NCI-H1436 treated with DMSO at 0.1 percent for 48 hours (cell line): ENCODE measurements at regions not wholly inside any gene's neighbourhood (a gene's known extent, or its start where the extent isn't known, plus 50 kb on each side); places are given as distances from the start of the nearest gene placed in this dataset.
"Not testable (repeated sequence)": the region's sequence is repeated elsewhere in the genome, so short reads cannot be mapped to it uniquely, and the experiment has no call there.

Experiments
- DNase-seq: peaks from one replicate; lab custom pipeline; 2025; lab: John Stamatoyannopoulos, UW

DNA sequence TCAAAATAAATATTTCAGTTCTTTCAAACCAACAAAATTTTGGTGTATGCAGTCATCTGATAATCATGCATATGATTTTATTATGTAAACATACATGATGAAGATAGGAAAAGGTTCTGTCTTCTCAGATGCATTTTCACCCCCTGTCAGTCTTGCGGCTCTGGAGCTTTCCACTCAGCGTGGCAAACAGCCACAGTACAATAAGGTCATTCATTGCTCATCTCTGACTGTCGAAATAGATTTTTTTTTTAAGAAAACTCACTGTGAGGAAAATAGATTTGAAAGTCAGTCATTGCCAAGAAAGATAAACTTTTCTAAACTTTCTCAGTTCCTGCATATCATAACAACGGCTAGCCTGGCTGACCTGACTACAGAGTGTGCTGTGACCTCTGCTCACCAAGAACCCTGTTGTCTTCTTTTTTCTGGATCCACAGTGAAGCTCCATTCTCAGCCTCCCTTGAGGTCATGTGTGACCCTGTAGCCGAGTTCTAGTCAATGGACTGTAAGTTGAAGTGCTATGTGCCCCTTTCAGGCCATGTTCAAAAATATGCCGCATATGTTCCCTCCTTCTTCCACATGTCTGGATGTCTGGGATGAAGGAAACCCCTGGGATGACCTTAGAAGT, 519.6 kb downstream of the KLF5 start:
- DNase-seq: no peak

DNA sequence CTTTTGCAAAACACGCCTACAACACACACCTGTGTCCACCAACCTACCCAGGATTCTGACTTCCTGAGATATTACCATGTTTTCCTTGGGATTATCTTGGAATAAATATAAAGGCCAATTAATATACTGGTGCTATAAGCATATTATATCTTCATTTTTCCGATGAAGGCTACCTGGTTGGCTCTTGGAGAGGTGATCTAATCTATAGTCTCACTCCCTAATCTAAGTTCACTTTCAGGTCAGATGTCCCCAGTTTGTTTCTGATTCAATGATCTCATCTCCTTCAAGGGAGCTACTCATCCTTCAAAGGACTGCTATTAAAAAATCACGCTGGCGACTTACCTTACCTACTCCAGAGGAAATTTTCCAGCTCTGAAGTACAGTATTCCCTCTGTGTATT, 517.5 kb downstream of the KLF5 start:
- no peak for DNase-seq

DNA sequence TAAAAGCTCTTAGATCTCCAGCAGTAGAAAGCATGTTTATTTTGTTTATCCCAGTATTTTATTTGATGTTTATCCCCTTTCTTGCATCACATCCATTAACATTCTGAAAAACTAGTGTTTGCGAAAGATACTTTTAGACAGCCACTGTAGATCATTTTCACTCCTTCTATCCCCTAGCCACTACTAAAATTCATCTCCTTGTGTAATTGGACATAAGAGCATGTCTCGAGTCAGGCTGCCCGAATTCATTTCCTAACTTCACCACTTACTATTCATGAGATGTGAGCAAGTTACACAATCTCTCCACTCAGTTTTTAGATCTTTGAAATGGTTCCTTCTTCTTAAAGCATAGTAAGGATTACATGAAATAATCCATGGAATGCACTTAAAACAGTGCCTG, 514.0 kb downstream of the KLF5 start:
- no peak for DNase-seq

DNA sequence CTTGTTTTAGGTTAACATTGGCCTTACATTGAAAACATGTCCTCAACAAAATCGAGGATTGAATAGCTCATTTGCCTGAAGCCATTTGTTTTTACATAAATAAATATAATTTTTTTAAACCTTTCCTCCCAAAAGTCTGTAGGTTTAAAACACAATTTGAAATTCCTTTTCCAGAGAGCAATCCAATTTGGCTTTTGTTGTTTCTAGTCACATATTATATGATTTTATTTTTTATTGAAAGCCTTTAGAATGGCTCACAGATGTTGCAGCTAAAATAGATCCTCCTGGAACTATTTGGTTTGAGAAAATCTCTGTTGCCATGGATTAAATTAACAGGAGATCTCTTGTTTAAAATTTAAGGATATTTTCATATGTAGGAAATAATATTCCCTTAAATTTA, 512.6 kb downstream of the KLF5 start:
- no peak for DNase-seq

DNA sequence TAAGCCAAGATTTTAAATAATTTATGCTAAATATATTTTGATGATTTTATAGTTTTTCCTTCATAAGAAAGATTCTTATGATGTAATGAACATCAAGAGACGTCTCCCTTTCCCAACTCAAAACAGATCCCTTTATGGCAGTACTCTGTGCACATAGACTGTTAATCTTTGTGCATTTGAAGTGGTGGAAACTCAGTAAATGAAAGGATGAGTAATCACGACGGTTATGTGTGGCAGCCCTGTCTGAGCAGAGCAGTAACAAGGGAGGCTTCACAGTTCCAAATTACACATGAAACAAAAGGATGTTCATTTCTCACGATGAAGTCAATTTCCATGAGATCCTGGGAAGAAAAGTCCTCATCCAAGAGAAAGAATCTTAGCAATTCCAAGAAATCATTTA, 498.1 kb downstream of the KLF5 start:
- no peak for DNase-seq

DNA sequence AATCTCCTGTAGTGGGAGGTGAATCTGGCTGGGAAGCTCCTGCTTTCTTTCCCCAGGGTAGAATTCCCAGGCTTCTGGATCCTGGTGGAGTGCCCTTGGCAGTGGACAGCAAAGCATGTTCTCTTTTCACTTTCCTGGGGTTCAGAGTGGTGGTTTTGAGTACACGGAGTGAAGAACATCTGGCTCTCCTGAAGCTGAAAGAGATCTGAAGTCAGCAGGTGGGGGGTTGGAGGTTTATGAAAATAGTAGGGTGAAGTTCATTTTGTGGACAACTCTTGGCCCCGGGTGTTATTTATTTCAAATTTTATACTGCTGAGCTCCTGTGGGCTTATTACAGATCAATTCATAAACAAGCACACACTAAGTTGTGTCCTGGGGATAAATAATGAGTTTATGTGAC, 497.3 kb downstream of the KLF5 start:
- no peak for DNase-seq

DNA sequence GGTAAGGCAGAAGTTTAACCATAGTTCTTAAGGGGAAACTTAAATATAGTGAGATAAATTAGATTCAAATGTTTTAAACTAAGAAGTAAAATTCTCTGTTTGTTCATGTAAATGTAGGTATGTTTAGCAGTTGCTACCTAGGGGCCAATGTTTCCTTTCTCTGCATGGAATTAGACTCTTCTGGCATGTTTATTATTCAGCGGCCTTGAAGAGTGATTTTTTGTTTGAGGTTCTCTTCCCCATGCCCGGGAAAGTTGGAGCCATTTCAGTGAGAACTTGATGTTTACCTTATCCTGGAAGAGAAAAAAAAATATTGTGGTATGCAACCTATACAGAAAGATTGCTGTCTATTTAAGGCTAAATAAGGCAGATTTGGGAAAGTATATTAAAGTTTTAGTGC, 492.9 kb downstream of the KLF5 start:
- no peak for DNase-seq

DNA sequence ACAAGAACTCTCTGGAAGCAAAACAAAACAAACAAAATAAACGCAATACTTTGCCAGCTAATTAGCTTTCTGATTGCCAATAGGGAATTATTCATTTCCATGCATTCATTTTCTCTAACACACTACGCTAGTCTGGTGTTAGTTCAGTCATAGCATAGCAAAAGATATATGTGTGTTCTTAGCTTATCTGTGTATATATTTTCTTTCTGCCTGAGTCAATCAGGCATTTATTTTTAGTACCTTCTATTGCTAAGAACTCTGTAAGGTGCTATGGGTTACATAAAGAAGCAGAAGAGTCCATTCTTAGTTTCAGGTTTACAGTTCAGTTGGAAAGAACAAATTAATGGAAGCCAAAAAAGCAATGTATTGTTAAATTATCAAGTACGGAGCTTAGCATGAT, 490.9 kb downstream of the KLF5 start:
- no peak for DNase-seq

DNA sequence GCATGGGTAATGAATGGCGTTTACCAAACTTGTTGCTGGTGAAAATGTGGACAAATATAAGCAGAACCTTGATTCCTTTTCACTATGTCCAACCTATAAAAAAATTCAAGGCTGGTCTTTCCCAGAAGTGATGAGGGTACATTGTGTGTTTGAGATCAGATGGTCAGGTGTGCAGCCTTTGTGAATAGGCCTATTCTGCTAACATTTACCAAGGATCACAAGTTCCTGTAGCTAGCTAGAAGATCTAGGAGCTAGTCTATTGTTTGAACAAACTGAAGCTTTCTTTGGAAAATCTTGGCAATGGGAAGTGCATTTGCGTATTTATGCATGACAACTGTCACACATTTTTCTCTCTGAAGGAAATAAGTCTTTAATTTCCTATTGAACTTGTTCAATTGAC, 489.6 kb downstream of the KLF5 start:
- no peak for DNase-seq

DNA sequence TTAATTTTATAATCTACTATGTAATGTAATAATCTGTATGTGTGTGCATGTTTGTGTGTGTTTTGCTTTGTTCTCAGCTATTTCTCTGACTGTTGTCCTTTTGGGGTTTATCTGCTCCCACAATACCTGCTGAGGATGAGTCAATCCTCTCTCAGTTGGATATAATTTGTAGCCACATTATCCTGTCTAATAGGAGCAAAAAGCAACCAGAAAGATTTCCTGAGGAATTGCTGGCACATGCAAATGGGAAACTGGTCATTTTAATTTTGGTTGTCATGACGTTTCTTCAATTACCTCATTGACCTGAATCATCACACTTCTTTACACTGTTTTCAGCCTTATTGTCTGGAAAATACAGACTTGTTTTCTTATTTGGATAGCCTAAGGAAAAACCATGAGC, 488.4 kb downstream of the KLF5 start:
- no peak for DNase-seq

DNA sequence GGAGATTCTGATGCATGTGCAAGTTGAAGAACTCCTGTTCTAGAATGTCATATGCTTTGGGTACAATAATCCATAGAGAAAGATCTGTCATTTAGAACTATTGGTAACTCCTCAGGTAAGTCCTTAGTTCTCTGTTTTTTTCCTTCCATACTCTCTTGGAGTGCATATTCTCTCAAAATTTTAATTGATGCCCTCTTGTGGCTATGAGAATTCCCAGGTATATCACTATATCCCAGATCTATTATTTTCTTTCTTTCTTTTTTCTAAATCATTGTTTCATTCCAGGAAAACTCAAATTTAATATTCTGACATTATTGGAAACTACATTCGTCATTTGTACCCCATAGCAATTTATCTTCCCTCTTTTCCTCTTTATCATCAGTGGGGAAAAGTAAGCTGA, 485.4 kb downstream of the KLF5 start:
- DNase-seq: no peak

DNA sequence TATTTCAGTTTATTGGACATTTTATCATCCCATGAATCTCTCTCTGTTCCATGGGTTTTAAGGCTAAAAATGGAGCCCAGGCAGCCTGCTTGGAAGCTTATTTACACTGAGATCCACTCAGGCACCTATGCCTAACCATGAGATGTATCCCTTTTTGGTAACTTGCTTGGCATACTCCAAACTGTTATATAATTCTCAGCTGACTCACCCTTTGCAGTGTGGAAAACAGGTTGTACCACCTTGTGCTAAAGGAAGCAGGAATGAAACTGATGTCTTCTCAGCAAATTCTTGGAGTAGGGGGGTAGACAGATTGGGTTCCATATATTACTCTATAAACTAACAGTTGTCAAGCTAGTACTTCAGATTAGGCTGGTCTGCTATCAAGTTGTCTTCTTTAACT, 483.6 kb downstream of the KLF5 start:
- no peak for DNase-seq

DNA sequence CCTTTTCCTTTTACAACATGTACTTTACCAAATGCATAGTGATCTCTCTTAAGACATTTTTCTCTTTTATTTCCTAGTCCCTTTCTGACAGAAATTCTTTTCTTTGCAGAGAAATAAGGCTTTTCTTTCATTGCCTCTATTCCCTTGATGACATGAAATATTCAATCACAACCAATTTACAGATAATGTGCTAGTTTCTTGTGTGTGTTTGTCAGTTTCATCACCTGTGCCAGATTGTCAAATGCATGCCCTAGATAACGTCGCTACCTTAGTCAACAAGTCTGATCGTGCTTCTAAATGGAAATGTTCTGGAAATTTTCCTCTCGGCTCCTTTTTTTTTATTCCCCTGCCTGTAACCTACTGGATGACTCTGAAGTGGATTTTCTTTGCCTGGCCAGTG, 478.1 kb downstream of the KLF5 start:
- no peak for DNase-seq

DNA sequence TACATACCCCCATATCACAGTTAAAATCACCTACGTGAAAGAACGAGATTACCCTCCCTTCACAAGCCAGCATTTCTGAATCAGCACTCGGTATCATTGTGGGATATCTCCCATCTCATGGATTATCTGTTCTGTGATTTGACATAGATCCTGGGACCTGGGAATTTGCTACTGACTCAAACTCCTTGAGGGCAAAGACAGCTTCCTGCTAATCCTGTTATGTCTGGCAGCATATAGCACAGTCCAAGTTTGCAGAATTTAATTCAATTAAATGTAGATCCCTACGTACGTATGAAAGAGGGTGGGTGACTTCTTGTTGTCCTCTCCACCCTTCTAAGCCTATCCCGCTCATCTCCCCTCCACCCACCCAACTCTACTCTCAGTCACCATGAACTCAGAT, 476.5 kb downstream of the KLF5 start:
- DNase-seq: no peak

DNA sequence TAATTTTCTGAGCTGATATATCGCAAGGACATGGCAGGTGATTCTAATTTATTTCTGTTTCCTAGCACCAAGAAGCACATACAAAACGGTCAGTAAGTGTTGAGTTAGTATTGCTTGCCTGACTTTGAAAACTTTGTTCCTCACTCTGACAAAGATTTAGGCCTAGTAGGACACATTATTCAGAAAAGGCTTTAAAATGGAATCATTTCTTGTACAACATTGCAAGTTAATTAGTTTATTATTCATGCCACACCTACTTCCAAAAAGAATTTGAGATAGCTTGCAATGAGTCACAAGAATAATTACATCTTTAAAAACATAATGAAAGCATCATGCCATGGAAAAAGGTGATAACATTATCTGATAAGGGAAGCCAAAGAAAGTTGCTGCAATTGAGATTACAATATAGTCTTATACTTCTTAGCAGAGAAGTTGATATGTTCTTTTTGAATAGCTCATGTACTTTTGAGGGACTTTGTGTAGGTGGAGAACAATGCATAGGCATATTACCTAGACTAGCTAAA, 474.2 kb downstream of the KLF5 start:
- no peak for DNase-seq

DNA sequence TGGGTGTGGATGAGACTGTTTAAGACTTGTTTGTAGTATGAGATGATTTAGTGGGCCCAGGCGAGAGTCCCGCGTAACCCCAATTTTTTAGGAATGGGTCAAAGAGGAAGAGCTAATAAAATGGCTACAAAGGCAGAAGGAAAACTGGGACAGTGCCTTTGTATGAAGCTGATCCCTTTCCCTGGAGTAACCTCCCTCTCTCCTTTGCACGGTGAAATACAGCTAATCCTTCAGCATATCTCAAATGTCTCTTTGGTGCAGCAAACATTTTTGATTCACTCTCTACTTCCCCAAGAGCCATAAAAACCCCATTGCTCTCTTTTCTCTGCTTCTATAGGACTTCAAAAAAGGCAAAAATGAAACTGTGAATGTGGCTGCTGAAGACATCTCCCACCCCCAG, 473.8 kb downstream of the KLF5 start:
- no peak for DNase-seq

DNA sequence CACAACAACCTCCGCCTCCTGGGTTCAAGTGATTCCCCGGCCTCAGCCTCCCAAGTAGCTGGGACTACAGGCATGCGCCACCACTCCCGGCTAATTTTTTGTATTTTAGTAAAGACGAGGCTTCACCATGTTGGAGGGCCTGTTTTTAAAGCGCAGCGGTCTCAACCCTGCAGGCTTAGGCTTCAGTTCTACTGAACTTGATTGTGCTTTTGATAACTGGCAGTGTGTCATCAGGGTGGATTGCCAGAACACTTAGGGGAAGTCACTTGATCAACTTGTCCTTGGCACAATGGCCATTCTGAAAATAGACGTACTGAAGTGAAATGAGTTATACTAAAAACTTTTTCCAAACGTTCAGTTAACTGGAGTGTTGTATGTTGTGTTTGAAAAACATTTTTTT, 472.2 kb downstream of the KLF5 start:
- no peak for DNase-seq

DNA sequence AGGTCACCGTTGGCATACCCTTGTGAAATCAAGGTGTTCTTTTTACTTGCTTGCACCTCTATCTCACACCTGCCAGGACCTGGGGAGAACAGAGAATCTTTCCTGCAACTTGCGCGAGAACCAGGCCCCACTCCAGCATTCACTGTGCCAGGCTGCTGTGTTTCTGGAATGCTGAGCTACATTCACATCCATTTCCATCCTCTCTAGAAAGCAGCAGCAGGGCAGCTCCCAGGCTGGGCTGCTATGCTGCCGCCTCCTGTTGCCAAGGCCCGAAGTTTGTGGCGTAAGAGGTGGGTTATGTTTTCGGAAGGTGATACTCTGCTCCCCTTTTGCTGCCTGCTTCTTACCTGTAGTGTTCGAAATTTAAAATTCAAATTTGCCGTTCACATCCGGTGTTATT, 464.1 kb downstream of the KLF5 start:
- no peak for DNase-seq

DNA sequence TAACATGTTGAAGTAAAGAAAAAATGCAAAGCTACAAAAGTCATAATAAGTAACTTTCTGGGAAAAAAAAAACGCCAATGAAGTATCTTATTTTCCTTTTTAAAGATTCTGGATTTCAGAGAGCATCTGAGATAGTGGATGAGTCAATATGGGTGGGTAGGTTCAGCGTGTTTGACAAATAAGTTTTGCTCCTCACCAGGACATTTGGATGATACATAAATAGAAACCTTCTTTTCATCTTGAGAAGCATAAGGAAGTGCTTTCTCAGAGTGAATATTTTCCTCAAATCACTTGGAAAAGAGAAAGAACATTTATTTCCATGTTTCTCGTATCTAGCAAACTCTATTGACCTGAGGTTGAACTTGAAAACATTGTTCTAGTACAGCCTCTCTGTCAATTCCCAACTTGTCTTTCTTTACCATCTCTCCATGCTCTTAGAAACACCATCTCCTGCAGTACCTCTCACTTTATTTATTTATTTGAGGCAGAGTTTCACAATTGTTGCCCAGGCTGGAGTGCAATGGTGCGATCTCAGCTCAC, 463.2 kb downstream of the KLF5 start:
- DNase-seq: no peak

DNA sequence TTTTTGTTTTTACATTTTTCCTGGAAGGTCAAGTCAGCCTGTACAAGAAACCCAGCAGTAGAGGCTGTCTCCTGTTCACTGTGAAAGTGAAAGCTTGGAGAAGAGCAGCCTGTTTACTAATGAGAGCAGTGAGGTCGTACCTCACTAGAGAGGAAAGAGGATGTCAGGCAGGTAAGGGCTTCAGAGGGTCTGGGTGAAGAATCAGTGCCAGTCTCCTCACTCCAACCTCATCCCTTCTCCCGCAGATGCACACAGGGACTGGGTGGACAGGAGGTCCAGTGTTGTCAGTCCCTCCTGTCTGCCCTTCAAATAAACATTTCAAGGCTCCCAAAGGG, 462.5 kb downstream of the KLF5 start:
- no peak for DNase-seq

DNA sequence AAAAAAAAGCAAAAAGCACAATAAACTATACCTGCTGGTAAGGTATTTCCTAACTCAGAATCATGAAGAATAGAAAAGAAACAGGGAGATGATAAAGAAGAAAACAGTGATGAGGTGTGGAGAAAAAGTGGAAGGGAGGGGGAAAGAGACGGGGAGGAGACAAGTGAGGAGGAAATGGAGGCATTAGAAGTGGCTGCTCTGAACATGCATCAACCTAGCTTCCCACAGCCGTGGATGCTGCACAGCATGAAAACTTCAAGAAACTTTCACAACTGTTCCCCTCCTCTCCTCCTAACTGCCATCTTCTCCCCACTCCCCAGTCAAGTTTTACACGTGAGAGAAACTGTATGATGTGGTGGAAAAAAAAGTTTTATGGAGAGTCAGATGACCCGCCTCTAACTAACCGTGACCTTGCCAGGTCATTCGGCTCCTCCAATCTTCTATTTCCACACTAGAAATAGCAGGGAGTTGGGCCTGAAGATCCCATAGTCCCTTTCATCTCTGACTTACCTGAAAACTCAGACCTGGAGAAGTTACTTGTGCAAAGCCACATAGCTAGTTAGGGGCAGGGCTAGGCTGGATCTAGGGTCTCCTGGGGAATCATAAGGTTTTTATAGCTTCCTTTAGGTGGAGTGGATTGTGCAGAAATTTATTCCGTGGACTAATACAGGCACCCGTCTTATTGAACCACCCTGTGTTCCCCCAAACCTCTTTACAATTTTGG, 461.9 kb downstream of the KLF5 start:
- DNase-seq: no peak

DNA sequence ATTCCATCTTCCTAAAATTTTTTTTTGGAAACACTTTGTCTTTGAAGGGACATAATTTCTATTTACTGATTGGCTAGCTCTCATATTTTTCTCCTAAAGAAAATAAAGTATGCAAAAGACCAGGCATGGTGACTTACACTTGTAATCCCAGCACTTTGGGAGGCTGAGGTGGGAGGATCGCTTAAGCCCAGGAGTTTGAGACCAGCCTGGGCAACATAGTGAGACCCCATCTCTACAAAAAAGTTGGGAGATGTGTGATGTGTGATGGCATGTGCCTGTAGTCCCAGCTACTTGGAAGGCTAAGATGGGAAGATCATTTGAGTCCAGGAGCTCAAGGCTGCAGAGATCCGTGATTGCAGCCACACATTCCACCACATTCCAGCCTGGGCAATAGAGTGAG, 461.3 kb downstream of the KLF5 start:
- not testable (repeated sequence) for DNase-seq

DNA sequence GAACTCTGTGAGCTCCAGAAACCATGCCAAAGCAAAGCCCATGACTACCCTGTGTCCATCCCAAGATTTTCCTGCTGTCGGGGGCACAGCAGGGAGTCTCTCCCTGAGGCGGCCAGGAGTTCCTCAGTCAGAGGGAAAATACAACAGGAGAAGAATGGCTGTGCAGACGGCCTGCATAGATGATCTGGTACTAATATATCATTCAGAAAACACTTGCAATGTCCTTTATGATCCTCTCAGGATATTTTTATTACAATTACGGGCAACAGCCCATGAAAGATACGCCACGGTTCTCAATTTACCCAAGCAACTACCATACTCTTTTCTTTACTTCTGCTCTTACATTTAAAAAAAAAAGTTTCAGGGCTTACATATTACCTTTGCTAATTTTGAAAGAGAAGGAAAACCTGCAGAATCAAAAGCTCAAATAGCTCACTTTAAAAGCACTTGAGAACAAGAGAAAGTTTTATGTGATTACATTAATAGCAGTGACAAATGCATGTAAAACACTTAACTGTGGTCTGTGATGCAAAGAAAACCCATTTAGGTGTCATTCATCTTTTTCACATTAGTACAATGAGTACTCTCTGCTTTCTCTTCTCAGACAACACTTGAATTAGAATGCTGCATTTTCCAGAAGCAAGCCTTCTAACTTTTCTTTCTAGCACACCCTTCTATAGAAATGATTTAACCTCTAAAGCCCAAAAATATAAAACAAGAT, 460.8 kb downstream of the KLF5 start:
- peak; percentile 72 for DNase-seq
